ENCODE measurements at regions not wholly inside any gene's neighbourhood (a gene's known extent, or its start where the extent isn't known, plus 50 kb on each side); places are given as distances from the start of the nearest gene placed in this dataset.

DNA sequence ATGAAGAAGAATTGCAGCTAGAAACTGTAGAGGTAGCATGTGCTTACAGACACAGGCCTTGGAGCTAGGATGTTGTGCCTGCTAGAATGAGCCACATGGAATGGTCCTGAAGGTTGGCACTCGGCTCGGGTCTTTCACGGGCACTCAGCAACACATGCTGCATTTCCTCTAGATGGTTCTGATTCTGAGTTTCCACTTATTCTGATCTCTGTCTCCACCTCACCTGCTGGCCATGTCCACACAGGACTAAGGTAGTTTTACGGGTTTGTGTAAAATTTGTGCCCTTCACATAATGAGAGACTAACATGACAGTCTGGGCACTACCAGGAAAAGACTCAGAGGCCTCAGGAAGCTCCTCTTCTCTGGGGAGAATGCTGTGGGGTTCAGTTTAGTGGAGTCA lies 444.8 kb upstream of the MKI67 start:
- Histone ChIP-seq H3K27me3 (ENCODE audit: control insufficient read depth, insufficient read depth, low read length) (no peaks in the 10 kb centered on the region), H3K4me2 (ENCODE audit: low read length) (no peak overlapping the region), H3K4me3 (ENCODE audit: low read depth, low read length) (no peak overlapping the region), H3K36me3 (ENCODE audit: control insufficient read depth, insufficient read depth, low read length) (no peaks in the 10 kb centered on the region), H3K79me2 (no peaks in the 10 kb centered on the region), H3K9me3 (ENCODE audit: control insufficient read depth, low read length) (no peaks in the 10 kb centered on the region), H3K9ac (no peak overlapping the region), H3K4me1 (no peaks in the 10 kb centered on the region), H2AFZ (no peak overlapping the region), H3K27ac (no peak overlapping the region)
- TF ChIP-seq, protein P1, sequence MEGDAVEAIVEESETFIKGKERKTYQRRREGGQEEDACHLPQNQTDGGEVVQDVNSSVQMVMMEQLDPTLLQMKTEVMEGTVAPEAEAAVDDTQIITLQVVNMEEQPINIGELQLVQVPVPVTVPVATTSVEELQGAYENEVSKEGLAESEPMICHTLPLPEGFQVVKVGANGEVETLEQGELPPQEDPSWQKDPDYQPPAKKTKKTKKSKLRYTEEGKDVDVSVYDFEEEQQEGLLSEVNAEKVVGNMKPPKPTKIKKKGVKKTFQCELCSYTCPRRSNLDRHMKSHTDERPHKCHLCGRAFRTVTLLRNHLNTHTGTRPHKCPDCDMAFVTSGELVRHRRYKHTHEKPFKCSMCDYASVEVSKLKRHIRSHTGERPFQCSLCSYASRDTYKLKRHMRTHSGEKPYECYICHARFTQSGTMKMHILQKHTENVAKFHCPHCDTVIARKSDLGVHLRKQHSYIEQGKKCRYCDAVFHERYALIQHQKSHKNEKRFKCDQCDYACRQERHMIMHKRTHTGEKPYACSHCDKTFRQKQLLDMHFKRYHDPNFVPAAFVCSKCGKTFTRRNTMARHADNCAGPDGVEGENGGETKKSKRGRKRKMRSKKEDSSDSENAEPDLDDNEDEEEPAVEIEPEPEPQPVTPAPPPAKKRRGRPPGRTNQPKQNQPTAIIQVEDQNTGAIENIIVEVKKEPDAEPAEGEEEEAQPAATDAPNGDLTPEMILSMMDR (IDR thresholded peaks at IDR 0.05) = no peak

DNA sequence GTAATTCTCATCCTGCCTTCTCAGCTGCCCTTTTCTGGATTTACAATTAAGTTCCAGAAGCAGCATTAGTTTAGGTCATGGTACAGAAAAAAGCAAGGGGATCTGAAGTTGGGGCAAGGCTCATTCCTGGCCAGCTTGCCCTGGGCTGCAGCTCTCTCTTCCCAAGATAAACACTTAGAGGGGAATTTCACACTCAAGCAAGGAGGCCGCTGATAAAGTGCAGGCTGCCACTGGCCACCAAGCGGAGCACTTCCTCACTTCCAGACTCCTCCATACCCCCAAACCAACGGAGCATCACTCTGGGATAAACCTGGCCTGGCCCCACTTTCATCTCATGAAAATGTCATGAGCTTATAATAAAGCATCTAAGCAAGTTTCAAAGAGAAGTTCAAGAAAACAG lies 445.5 kb upstream of the MKI67 start:
- no peaks in the 10 kb centered on the region for H3K79me2 ChIP-seq
- H3K9me3 ChIP-seq (ENCODE audit: control insufficient read depth, low read length) = no peaks in the 10 kb centered on the region
- H3K4me1 ChIP-seq = no peaks in the 10 kb centered on the region
- no peak overlapping the region for H3K4me2 ChIP-seq (ENCODE audit: low read length)
- H2AFZ ChIP-seq = no peak overlapping the region
- no peaks in the 10 kb centered on the region for H3K36me3 ChIP-seq (ENCODE audit: control insufficient read depth, insufficient read depth, low read length)
- H3K27me3 ChIP-seq (ENCODE audit: control insufficient read depth, insufficient read depth, low read length) = no peaks in the 10 kb centered on the region
- H3K4me3 ChIP-seq (ENCODE audit: low read depth, low read length) = no peak overlapping the region
- TF ChIP-seq, protein P1 (IDR thresholded peaks at IDR 0.05) = no peak
- no peak overlapping the region for H3K9ac ChIP-seq
- H3K27ac ChIP-seq = no peak overlapping the region

DNA sequence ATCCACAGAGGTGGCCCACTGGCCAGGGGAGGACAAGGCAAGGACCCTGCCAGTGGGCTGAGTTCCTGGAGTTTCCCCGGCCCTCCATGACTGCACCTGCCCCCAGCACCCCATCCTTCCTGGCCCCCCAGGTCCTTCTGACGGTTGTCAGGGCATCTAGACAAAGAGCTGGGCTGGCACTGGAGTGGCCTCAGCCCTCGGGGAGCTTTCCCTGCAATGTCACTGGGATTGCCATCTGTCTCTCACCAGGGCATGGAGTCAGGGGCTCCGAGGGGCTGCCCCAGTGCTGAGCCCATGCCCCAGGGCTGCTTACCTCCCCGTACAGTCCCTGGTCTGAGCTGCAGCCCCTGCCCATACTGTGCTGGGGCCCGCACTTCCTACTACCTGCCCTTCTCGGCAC lies 446.5 kb upstream of the MKI67 start:
- Histone ChIP-seq H3K79me2 (no peaks in the 10 kb centered on the region), H3K4me2 (ENCODE audit: low read length) (no peak overlapping the region), H3K27me3 (ENCODE audit: control insufficient read depth, insufficient read depth, low read length) (no peaks in the 10 kb centered on the region), H3K4me3 (ENCODE audit: low read depth, low read length) (no peak overlapping the region), H2AFZ (no peak overlapping the region), H3K4me1 (no peaks in the 10 kb centered on the region), H3K9me3 (ENCODE audit: control insufficient read depth, low read length) (no peaks in the 10 kb centered on the region), H3K27ac (no peak overlapping the region), H3K36me3 (ENCODE audit: control insufficient read depth, insufficient read depth, low read length) (no peaks in the 10 kb centered on the region), H3K9ac (no peak overlapping the region)
- TF ChIP-seq, protein P1 (IDR thresholded peaks at IDR 0.05) = no peak

DNA sequence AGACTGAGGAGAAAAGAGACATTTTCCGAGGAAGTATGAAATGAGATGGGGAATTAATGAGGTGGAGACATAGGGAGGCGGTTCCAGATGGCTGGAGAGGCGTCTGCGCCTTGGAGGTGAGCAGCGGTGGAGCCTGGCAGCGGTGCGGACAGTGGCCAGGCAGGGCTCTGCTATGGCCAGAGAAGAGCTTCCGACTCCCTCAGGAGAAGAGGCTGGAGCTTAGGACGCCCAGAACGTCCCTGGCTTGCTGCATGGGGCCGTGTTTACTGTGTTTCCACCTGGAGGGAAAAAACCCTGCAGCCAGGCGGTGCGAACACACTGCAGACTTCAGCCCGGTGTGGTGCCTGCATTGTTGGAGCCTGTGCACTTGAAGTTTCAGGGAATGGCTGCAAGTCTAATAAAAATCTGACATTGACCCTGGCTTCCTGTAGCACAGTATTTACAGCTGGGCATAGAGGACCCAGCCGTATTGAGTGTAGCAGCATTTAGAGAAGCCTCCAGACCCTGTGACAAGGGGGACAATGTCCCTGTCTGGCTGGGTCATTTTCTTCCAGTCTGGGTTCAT lies 447.1 kb upstream of the MKI67 start:
- no peak overlapping the region for H3K4me2 ChIP-seq (ENCODE audit: low read length)
- TF ChIP-seq, protein P1 (IDR thresholded peaks at IDR 0.05) = no peak
- H3K79me2 ChIP-seq = no peaks in the 10 kb centered on the region
- no peaks in the 10 kb centered on the region for H3K36me3 ChIP-seq (ENCODE audit: control insufficient read depth, insufficient read depth, low read length)
- no peak overlapping the region for H2AFZ ChIP-seq
- no peak overlapping the region for H3K9ac ChIP-seq
- H3K4me3 ChIP-seq (ENCODE audit: low read depth, low read length) = no peak overlapping the region
- H3K9me3 ChIP-seq (ENCODE audit: control insufficient read depth, low read length) = no peaks in the 10 kb centered on the region
- no peaks in the 10 kb centered on the region for H3K4me1 ChIP-seq
- H3K27ac ChIP-seq = no peak overlapping the region
- no peaks in the 10 kb centered on the region for H3K27me3 ChIP-seq (ENCODE audit: control insufficient read depth, insufficient read depth, low read length)

DNA sequence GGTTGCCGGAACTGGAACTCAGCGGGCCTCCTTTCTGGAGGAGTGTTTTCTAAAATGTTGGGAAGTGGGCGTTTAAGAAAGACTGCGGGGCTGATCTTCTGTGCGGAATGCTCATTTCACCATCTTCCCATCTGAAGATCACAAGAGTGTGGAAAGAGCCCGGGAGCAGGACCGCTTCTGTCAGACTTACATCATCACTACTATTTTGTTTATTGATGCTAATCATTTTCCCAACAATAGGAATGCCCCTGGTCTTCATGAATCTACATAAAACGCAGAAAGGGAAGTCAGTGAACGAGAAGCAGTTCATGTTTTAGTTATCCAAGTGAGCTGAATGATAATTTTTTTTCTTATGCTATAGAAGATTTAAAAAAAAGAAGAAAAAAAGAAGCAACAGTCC lies 447.8 kb upstream of the MKI67 start:
- no peaks in the 10 kb centered on the region for H3K4me1 ChIP-seq
- TF ChIP-seq, protein P1 (IDR thresholded peaks at IDR 0.05) = no peak

More for the DNA sequence above, 447.8 kb upstream of the MKI67 start:
- Histone ChIP-seq H3K4me3 (ENCODE audit: low read depth, low read length) (no peak overlapping the region), H3K4me2 (ENCODE audit: low read length) (no peak overlapping the region), H3K9ac (no peak overlapping the region), H2AFZ (no peak overlapping the region), H3K79me2 (no peaks in the 10 kb centered on the region), H3K9me3 (ENCODE audit: control insufficient read depth, low read length) (no peaks in the 10 kb centered on the region), H3K27ac (no peak overlapping the region), H3K36me3 (ENCODE audit: control insufficient read depth, insufficient read depth, low read length) (no peaks in the 10 kb centered on the region), H3K27me3 (ENCODE audit: control insufficient read depth, insufficient read depth, low read length) (no peaks in the 10 kb centered on the region)

All from parathyroid adenoma (tissue), 2 donors.